AG04449 (cell line): ENCODE measurements at regions not wholly inside any gene's neighbourhood (a gene's known extent, or its start where the extent isn't known, plus 50 kb on each side); places are given as distances from the start of the nearest gene placed in this dataset.

Experiments
- CTCF ChIA-PET: fragments of 350-600 bp; formaldehyde crosslinking; extraction: SDS; loops from one replicate; lab custom pipeline; 2021; ENCODE audit warnings: antibody characterized with exemption; lab: Yijun Ruan, JAX
- POLR2A ChIA-PET: fragments of 400-600, 350-600 bp; formaldehyde crosslinking; extraction: SDS; loops from one replicate; lab custom pipeline; 2020; ENCODE audit warnings: antibody characterized with exemption, inconsistent platforms; lab: Yijun Ruan, JAX
- DNase-seq: peaks from one replicate; pipeline ENCODE4 v3.0.0-alpha.2; 2010; ENCODE audit warnings: low read depth, low spot score
- H3K4me3 ChIP-seq: 2 replicates; pipeline ENCODE4 v1.5.1; 2011; ENCODE audit warnings: low read depth, mild to moderate bottlenecking, control low read depth, low read length
- CTCF ChIP-seq: IDR thresholded peaks from one replicate; pipeline ENCODE4 v1.5.1; 2011; ENCODE audit warnings: mild to moderate bottlenecking, moderate library complexity, low read length, control low read depth, inconsistent platforms; ENCODE audit not compliant: insufficient read depth; ENCODE audit errors: missing control alignments

DNA sequence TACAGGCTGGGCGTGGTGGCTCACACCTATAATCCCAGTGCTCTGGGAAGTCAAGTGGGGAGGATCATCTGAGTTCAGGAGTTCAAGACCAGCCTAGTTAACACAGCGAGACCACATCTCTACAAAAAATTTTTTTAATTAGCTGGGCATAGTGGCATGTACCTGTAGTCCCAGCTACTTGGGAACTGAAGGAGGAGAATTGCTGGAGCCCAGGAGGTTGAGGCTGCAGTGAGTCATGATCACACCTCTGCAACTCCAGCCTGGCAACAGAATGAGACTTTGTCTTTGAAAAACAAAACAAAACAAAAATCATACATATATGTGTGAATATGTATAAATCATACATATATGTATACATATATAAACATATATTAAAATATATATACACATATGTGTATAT is 54.1 kb upstream of the MARCHF10 start:
- DNase-seq: no peak
- TF ChIP-seq CTCF: no peak
- no peak overlapping the region for H3K4me3 ChIP-seq
- CTCF ChIA-PET: no interaction called here
- POLR2A ChIA-PET: no interaction called here

DNA sequence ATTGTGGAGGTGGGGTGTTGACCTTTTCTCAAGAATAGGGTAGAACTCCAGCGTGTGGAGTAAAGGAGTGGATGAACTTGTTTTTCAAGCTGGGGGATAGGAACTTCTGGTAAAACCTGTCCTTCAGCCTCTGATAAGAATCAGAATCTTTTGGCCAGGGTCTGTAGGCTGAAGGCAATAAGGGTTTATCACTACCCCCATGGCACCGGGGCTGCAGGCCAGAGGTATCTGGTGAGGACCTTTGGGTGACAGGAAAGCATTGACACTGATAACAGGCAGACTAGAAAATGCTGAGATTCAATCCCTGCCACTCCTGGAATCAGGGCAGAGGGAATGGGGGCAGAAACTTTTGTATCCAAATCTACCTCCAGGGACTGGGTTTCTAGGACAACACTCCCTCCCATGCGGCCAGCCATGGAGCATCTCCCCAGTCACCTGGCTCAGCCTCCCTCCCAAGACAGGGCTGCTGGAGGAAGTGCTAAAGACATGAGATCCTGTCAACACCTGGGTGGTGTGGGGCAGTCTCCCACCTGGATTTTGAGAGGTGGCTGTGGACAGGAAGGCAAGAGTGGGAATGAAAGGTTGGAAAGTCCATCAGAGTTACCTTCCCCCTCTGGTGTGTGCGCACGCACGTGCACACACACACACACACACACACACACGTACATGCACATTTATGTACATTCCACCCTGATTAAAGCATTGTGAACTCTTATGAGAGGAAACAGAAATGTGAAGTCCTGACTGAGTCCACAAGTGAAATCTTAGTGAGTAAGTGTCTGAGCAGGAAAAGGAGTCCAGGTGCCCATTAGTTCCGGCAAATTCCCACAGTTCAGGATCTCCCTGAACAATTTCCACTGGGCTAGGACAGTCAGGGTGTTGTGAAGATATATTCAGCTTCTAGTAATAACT is 53.1 kb upstream of the MARCHF10 start:
- TF ChIP-seq CTCF: no peak
- ChIA-PET CTCF (no interaction called here), POLR2A (no interaction called here)
- DNase-seq: no peak
- no peak overlapping the region for H3K4me3 ChIP-seq

DNA sequence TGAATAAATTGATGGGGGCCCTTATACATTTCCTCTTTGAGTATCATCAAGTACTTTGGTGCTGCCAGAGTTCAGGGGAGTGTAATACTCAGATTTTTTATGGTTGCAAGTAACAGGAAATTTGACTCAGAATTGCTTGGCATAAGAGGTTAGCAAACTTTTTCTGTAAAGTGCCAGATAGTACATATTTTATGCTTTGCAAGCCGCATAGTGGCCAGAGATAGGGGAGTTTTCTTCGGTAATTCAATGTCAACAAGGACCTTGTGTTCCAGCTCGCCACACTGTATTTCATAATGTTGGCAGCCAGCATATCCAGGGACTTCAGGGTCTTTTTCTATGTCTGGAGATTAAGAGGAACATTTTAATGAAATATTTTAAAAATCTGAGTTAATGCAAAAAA is 51.0 kb upstream of the MARCHF10 start:
- POLR2A ChIA-PET: no interaction called here
- H3K4me3 ChIP-seq: no peak overlapping the region
- no peak for DNase-seq
- no peak for TF ChIP-seq CTCF
- CTCF ChIA-PET: no interaction called here
